ENCODE measurements at regions not wholly inside any gene's neighbourhood (a gene's known extent, or its start where the extent isn't known, plus 50 kb on each side); places are given as distances from the start of the nearest gene placed in this dataset.

- no peak overlapping the region for H3K27ac ChIP-seq
- no peaks in the 10 kb centered on the region for H3K36me3 ChIP-seq
- no peaks in the 10 kb centered on the region for H3K4me1 ChIP-seq (ENCODE audit: control insufficient read depth in 1 of 2, insufficient read depth in 1 of 2, low read depth in 1 of 2, low read length in 1 of 2)
- no peak overlapping the region for H3K4me3 ChIP-seq (ENCODE audit: low read depth in 1 of 2, low read length in 1 of 2)
- TF ChIP-seq, protein P1, sequence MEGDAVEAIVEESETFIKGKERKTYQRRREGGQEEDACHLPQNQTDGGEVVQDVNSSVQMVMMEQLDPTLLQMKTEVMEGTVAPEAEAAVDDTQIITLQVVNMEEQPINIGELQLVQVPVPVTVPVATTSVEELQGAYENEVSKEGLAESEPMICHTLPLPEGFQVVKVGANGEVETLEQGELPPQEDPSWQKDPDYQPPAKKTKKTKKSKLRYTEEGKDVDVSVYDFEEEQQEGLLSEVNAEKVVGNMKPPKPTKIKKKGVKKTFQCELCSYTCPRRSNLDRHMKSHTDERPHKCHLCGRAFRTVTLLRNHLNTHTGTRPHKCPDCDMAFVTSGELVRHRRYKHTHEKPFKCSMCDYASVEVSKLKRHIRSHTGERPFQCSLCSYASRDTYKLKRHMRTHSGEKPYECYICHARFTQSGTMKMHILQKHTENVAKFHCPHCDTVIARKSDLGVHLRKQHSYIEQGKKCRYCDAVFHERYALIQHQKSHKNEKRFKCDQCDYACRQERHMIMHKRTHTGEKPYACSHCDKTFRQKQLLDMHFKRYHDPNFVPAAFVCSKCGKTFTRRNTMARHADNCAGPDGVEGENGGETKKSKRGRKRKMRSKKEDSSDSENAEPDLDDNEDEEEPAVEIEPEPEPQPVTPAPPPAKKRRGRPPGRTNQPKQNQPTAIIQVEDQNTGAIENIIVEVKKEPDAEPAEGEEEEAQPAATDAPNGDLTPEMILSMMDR (IDR thresholded peaks at IDR 0.05) = no peak
- H3K27me3 ChIP-seq = peaks cover 35% of the 10 kb centered on the region
- no peaks in the 10 kb centered on the region for H3K9me3 ChIP-seq
Measured at GRCh38 chr2:215754546-215754945, 258.8 kb downstream of the MREG start.

- TF ChIP-seq, protein P1 (IDR thresholded peaks at IDR 0.05) = no peak
- no peak overlapping the region for H3K27ac ChIP-seq
- H3K9me3 ChIP-seq = no peaks in the 10 kb centered on the region
- H3K4me3 ChIP-seq (ENCODE audit: low read depth in 1 of 2, low read length in 1 of 2) = no peak overlapping the region
- no peaks in the 10 kb centered on the region for H3K4me1 ChIP-seq (ENCODE audit: control insufficient read depth in 1 of 2, insufficient read depth in 1 of 2, low read depth in 1 of 2, low read length in 1 of 2)
- H3K36me3 ChIP-seq = no peaks in the 10 kb centered on the region
- peaks cover 41% of the 10 kb centered on the region for H3K27me3 ChIP-seq
Measured at GRCh38 chr2:215753808-215754207, 259.5 kb downstream of the MREG start.

- H3K36me3 ChIP-seq = no peaks in the 10 kb centered on the region
- H3K27me3 ChIP-seq = peaks cover 49% of the 10 kb centered on the region
- H3K4me1 ChIP-seq (ENCODE audit: control insufficient read depth in 1 of 2, insufficient read depth in 1 of 2, low read depth in 1 of 2, low read length in 1 of 2) = no peaks in the 10 kb centered on the region
- H3K27ac ChIP-seq = no peak overlapping the region
- H3K9me3 ChIP-seq = no peaks in the 10 kb centered on the region
- TF ChIP-seq, protein P1 (IDR thresholded peaks at IDR 0.05) = no peak
- H3K4me3 ChIP-seq (ENCODE audit: low read depth in 1 of 2, low read length in 1 of 2) = no peak overlapping the region
Measured at GRCh38 chr2:215752991-215753390, 260.4 kb downstream of the MREG start.

DNA sequence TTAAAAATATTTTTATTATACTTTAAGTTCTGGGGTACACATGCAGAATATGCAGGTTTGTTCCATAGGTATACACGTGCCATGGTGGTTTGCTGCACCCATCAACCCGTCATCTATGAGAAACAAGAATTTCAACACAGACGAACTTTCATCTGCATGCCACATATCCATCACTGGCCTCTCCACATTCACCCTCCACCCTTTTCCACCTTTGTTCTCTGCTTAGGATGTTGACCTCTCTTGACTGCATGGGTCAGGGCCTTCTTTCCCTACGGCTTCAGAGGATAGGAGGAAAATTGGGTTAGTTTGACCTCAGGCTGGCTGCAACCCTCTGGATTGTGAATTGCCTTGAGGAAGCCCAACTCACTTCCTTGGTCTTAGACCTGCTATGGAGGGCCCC is 260.9 kb downstream of the MREG start:
- H3K27me3 ChIP-seq = peaks cover 49% of the 10 kb centered on the region
- H3K4me3 ChIP-seq (ENCODE audit: low read depth in 1 of 2, low read length in 1 of 2) = no peak overlapping the region
- no peak overlapping the region for H3K27ac ChIP-seq
- TF ChIP-seq, protein P1 (IDR thresholded peaks at IDR 0.05) = no peak
- H3K36me3 ChIP-seq = no peaks in the 10 kb centered on the region
- no peaks in the 10 kb centered on the region for H3K4me1 ChIP-seq (ENCODE audit: control insufficient read depth in 1 of 2, insufficient read depth in 1 of 2, low read depth in 1 of 2, low read length in 1 of 2)
- H3K9me3 ChIP-seq = no peaks in the 10 kb centered on the region

DNA sequence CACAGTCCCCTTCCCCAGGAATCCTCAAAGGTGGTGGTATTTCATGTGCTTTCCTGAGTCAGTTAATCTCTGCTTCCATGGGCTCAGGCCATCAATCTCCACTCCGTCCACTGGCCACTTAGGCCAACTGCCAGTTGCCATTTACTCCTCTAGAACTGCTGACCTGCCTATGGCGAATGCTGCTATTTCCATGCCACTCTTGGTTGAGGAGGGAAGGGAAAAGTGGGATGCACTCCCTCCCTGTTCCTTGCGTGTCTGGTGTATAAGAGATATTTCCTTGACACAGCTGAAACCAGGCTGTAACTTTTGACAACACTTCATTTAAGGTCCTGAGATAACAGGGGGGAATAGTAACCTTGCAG is 261.5 kb downstream of the MREG start:
- TF ChIP-seq, protein P1 (IDR thresholded peaks at IDR 0.05) = no peak
- Histone ChIP-seq H3K27ac (no peak overlapping the region), H3K9me3 (no peaks in the 10 kb centered on the region), H3K36me3 (no peaks in the 10 kb centered on the region), H3K27me3 (peaks cover 51% of the 10 kb centered on the region), H3K4me1 (ENCODE audit: control insufficient read depth in 1 of 2, insufficient read depth in 1 of 2, low read depth in 1 of 2, low read length in 1 of 2) (no peaks in the 10 kb centered on the region), H3K4me3 (ENCODE audit: low read depth in 1 of 2, low read length in 1 of 2) (no peak overlapping the region)
